ENCODE measurements at regions not wholly inside any gene's neighbourhood (a gene's known extent, or its start where the extent isn't known, plus 50 kb on each side); places are given as distances from the start of the nearest gene placed in this dataset.

DNA sequence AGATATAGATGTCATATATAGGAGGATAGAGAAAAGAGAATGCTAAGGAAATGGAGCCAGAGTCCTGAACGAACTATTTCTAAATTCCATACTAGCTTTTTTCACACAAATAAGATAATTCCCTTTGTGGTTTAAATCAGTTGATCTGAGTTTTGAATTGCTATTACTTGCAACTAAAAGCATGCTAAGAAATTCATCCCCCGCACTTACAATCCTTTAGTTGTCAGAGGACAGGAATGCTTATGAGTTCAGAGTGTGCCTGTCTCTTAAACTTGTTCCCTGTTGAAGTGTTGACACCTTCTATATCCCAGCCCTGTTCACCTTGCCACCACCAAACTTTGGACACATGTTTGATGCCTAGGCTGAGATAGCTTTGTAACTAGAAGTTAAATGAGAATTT, 406.2 kb downstream of the METTL15 start:
- no peak for DNase-seq (ENCODE audit: low read depth)
- TF ChIP-seq, protein P1, sequence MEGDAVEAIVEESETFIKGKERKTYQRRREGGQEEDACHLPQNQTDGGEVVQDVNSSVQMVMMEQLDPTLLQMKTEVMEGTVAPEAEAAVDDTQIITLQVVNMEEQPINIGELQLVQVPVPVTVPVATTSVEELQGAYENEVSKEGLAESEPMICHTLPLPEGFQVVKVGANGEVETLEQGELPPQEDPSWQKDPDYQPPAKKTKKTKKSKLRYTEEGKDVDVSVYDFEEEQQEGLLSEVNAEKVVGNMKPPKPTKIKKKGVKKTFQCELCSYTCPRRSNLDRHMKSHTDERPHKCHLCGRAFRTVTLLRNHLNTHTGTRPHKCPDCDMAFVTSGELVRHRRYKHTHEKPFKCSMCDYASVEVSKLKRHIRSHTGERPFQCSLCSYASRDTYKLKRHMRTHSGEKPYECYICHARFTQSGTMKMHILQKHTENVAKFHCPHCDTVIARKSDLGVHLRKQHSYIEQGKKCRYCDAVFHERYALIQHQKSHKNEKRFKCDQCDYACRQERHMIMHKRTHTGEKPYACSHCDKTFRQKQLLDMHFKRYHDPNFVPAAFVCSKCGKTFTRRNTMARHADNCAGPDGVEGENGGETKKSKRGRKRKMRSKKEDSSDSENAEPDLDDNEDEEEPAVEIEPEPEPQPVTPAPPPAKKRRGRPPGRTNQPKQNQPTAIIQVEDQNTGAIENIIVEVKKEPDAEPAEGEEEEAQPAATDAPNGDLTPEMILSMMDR (IDR thresholded peaks at IDR 0.05; ENCODE audit: insufficient read depth, low read length), result no peak
- H3K4me3 ChIP-seq (ENCODE audit: low read depth, low read length), result no peak overlapping the region

DNA sequence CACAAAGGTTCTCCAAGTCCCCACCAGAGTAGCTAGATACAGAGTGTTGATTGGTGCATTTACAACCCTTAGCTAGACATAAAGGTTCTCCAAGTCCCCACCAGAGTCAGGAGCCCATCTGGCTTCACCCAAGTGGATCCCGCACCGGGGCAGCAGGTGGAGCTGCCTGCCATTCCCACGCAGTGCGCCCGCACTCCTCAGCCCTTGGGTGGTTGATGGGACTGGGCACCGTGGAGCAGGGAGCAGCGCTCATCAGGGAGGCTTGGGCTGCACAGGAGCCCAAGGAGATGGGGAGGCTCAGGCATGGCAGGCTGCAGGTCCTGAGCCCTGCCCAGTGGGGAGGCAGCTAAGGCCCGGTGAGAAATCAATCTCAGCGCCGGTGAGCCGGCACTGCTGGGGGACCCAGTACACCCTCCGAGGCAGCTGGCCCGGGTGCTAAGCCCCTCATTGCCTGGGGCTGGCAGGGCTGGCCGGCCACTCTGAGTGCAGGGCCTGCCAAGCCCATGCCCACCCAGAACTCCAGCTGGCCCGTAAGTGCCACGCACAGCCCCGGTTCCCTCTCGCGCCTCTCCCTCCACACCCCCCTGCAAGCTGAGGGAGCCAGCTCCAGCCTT, 404.1 kb downstream of the METTL15 start:
- no peak overlapping the region for H3K4me3 ChIP-seq (ENCODE audit: low read depth, low read length)

DNA sequence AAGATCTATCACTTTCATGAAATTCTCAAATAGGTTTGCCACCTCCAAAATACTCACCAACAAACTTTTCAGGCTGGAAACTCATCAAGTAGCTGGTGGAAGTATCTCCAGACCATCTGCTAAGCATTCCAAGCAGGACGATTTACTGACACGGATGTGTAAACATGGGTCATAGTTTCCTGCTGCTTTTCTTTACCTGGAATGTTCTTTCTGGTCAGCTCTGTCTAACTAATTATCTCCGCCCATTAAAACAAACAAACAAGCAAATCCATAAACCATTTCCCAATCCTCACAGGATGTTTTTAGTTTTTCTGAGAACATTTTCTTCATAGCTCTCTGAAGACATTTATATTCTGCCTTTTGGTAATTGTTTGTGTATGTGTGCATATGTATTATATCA, 397.0 kb downstream of the METTL15 start:
- no peak for DNase-seq (ENCODE audit: low read depth)
- TF ChIP-seq, protein P1 (IDR thresholded peaks at IDR 0.05; ENCODE audit: insufficient read depth, low read length), result no peak
- H3K4me3 ChIP-seq (ENCODE audit: low read depth, low read length), result no peak overlapping the region

More for the DNA sequence above, 404.1 kb downstream of the METTL15 start:
- no peak for DNase-seq (ENCODE audit: low read depth)
- TF ChIP-seq, protein P1 (IDR thresholded peaks at IDR 0.05; ENCODE audit: insufficient read depth, low read length), result no peak

DNA sequence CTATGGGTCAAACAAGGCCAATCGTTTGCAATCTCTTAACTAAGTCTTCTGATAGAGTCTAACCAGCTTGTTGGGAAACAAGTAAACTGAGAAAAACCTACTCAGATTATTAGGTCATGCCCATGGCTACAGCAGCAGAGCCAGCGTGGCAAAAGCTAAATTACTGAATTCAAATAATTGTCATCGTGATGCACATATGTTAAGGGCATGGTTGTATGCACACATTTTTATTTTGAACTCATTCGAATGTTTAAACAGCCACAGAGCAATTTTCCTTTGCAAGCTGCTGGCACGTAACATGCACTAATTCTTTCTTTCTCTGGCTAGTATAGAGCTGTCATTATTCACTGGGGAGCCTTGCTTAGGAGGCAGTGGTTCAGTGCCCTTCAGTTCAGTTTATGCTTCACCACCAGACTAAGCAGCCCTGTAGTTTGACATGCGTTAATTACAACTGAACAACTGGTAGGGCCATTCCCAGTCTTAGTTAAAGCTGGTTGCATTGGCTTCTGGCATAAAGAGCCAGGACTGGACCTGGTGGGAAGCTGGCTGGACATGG, 396.4 kb downstream of the METTL15 start:
- DNase-seq (ENCODE audit: low read depth), result no peak
- H3K4me3 ChIP-seq (ENCODE audit: low read depth, low read length), result no peak overlapping the region
- TF ChIP-seq, protein P1 (IDR thresholded peaks at IDR 0.05; ENCODE audit: insufficient read depth, low read length), result no peak

DNA sequence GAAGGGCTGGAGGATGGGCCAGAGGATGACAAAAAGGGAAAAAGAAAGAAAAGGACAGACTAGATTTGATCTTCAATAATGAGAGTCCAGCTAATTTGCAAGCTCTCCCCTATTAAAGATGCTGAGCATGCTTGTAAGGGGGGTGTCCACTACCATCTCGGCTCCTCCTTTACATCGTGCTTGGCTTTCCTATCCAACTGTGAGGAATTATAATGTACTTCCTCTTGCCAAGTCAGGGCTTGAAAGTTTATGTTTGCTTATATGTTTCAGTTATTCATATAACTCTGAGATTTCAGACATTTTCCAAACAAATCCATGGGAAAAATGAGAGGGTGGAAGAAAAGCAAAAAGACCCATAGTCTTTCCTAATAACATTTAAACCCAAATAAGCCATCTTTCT, 387.1 kb downstream of the METTL15 start:
- DNase-seq (ENCODE audit: low read depth), result no peak
- H3K4me3 ChIP-seq (ENCODE audit: low read depth, low read length), result no peak overlapping the region
- TF ChIP-seq, protein P1 (IDR thresholded peaks at IDR 0.05; ENCODE audit: insufficient read depth, low read length), result no peak

DNA sequence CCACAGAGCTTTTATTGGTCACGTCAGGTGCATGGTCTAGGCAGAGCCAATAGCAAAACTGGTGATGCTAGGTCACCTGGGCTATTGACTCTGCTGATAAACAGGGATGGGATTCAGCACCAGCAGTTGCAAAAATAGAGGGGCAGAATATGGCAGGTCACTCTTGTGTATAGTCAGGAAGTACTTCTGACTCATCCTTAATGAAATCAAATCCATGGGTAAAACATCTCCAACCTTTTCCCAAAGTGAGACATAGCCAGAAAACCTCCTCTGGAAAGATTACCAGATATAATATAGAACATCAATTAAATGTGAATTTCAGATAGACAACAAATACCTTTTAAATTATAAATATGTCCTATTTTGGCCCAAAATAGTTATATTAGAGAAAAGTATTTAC, 383.2 kb downstream of the METTL15 start:
- peak; percentile 24 for DNase-seq (ENCODE audit: low read depth)
- TF ChIP-seq, protein P1 (IDR thresholded peaks at IDR 0.05; ENCODE audit: insufficient read depth, low read length), result no peak
- no peak overlapping the region for H3K4me3 ChIP-seq (ENCODE audit: low read depth, low read length)
